ENCODE measurements at regions not wholly inside any gene's neighbourhood (a gene's known extent, or its start where the extent isn't known, plus 50 kb on each side); places are given as distances from the start of the nearest gene placed in this dataset.

DNA sequence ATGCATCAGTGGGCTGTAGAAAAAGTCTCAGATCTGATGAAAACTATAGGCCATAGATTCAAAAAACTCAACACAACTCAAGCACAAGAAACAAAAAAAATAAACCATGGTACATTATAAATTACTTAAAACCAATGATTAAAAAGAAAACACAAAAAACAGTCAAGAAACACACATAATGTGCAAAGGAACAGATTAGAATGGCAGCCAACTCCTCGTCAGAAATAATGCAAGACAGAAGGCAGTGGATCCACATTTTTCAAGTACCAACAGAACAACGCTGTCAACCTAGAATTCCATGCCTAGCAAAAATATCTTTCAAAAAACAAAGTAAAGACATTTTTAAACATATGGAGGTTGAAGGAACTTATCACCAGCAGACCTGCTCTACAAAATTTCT, 69.7 kb downstream of the PSMB1 start:
- no peak for DNase-seq (ENCODE audit: low spot score)

DNA sequence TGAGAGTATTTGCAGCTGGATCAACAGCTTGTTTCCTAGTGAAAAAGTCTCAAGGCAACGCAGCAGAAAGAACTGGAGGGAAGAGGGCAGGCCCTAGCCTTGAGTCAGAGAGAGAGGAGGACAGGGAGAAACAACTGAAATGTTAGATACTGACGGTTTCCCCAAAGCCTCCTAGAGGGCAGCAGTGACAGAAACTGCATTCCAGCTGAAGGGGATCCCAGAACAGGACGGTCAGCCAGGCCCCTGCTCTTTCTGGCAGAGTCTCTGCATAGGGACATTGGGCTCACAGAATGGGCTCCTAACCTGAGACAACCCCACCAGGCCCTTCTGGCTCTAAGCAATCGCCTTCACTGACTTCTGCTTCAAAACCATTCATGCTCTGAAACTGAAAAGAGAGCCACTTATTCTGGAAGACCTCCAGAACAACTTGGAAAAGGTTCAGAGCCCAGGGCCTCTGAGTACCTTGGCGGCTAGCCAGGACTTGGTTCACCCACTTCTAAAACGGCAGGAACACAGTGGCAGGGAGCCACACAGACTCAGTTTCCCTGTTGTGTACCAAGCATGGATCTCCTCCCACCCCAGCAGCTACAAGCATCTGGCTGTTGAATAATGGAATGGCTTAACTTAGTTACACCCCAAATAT, 72.9 kb downstream of the PSMB1 start:
- peak; percentile 42 for DNase-seq (ENCODE audit: low spot score)

DNA sequence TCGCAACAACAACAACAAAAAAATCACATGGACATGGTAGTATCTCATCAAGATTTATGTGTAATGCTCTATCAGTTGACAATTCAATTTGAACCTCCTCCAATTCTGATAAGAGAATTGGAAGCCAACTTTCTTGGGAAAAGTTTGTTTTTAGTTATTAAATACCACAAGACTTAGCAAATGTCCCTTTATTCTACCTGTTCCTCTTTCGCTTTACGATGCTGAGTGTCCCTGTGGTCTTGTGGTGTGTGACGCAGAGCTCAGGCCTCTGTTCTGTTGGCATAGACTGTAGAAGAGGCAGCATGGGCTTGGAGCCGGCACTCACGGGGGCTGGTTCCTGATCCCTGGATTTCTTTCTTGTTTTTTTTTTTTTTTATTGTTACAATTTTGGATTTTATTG, 76.7 kb downstream of the PSMB1 start:
- DNase-seq (ENCODE audit: low spot score) = no peak

DNA sequence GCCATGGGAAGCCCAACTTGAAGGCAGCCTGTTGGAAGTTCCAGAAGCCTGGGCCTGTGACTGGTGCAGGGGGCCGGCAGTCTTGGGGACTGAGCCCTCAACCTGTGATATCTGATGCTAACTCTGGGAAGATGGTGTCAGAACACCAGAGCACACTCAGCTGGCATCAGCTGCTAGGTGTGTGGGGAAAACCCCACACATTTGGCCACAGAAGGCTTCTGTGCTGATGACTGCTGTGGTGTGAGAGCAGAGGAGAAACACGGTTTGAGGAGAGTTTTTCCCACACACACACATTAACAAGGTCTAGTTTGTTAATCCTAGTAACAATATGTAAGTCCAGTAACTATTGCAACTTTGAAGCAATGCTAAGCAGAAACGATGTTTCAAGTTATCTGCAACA, 78.0 kb downstream of the PSMB1 start:
- no peak for DNase-seq (ENCODE audit: low spot score)

DNA sequence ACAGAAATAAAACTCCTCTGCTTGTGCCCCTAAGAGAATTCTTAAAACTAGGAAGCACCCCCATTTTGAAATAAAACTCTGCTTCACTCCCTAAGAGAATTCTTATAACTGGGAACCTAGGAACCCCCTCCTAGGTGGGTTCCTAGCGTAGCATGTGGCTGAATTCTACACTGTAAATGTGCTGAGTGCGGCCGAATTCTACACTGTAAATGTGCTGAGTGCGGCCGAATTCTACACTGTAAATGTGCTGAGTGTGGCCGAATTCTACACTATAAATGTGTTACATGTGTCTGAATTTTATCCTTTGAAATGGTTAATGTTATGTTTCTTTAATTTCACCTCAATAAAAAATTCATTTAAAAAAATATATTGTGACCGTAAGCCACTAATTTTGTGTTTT, 79.3 kb downstream of the PSMB1 start:
- DNase-seq (ENCODE audit: low spot score) = no peak

DNA sequence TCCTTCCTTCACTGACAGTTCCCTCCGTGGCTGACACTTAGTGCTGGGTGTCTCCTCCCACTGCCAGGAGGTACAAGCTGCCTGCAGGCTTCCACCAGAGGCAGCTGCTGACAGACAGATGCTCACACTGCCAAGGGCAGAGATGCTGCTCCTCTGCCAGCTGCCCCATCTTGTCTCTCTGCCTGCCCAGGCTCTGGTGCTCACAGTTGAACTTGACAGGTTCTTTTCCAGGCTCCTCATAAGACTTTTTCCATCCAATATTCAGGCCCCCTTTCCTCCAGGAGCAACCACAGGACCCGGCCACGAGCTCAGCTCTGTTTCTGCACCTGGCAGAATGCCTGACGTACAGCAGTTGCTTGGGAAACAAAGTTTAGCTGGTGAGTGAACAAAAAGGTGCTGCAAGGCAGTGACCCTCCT, 79.8 kb downstream of the PSMB1 start:
- DNase-seq (ENCODE audit: low spot score) = no peak

DNA sequence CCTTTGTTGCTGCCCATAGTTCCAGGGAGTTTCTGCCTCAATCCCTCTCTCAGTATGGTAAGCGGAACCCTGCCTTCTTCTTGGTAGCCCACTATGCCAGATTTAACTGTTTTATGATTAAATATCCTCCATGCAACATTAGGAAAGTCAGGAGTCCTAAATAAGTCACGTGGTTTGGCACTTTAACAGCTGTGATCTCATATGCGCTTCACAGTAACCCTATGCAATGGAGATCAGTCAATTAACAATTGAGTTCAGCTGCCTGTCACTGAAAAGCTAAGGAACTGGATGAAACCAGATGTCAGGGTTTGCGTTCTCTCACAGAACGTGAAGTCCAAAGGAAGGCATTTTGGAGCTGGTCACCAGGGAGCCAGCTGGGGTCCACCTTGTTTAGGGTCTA, 81.6 kb downstream of the PSMB1 start:
- DNase-seq (ENCODE audit: low spot score) = no peak

DNA sequence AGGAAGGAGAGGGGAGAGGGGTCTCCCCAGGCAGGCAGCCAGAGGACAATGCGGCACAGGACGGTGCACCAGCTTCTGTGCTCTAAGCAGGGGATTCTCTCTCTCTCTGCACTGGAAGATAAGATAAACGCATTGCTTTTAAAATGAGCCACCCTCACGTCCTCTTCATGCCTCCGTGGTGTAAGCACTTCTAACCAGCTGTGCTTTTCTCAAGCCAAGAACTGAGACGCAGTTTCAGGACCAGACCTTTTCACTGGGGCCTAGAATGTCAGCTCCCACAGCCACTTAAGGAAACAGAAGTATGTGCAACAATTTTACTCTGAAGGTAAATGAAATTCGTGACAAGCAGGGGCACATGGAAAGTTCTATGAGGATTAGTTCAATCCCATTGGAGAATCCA, 82.4 kb downstream of the PSMB1 start:
- no peak for DNase-seq (ENCODE audit: low spot score)

DNA sequence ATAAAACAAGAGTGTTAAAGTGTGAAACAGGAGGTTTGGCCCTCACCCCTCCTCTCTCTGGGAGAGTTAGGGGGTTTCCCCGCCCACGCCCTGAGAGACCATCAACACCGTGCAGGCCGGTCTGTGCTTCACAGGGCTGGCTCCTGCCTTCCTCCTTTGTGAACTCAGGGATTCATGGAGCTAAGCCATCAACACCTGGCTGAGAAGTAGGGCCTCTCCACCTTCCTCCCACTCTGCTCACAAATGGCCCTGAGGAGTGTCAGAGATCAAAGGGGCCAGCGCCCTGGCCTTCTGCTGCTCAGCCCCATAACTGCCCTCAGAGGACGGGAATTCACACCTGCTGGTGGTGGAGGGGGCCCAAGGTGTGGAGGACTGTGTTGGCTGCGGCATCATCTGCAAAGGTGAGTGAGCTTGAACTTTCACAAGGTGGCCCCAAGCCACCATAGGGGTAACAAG, 88.6 kb downstream of the PSMB1 start:
- DNase-seq (ENCODE audit: low spot score) = no peak

DNA sequence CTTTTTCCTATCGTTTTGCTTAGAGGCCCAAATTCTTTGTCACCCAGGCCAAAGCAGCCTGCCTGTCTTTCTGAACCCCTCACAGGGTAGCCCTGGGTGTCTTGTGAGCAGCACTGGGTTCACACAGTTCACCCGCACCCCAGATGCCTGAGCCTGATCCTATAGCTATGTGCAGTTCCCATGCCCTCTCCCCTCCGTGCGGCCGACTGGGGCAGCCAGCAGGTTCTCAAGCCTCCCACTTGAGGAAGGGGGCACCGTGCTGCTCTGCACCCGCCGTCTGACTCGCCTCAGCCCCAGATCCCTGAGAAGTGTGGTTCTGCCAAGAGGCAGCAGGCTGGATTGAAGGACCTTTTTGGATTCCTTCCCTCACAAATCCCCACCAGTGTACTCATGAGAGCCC, 89.0 kb downstream of the PSMB1 start:
- no peak for DNase-seq (ENCODE audit: low spot score)

DNA sequence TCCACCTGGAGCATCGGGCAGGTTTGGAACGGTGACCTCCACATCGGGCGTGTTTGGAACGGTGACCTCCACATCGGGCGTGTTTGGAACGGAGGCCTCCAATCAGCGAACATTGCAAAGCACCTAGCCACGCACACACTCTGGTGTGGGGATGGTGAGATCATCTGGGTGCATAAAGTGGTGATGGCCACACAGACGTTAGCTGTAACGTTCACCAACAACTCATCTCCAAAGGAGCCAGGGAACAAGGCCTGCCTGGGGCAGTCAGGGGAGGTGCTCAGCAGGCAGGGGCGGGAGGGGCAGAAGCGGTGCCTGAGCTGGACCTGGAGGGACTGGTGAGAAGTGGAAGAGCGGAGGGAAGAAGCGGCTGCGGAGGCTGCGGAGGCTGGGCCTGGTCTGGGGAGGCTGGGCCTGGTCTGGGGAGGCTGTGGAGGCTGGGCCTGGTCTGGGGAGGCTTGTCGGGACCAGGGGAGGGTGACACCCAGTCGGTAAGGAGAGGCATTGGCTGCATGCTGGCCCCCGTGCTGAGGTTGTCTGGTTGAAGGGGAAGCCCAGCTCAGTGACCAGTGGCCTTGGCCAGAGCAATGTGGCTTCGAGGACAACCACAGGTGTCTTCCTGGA, 89.9 kb downstream of the PSMB1 start:
- no peak for DNase-seq (ENCODE audit: low spot score)

DNA sequence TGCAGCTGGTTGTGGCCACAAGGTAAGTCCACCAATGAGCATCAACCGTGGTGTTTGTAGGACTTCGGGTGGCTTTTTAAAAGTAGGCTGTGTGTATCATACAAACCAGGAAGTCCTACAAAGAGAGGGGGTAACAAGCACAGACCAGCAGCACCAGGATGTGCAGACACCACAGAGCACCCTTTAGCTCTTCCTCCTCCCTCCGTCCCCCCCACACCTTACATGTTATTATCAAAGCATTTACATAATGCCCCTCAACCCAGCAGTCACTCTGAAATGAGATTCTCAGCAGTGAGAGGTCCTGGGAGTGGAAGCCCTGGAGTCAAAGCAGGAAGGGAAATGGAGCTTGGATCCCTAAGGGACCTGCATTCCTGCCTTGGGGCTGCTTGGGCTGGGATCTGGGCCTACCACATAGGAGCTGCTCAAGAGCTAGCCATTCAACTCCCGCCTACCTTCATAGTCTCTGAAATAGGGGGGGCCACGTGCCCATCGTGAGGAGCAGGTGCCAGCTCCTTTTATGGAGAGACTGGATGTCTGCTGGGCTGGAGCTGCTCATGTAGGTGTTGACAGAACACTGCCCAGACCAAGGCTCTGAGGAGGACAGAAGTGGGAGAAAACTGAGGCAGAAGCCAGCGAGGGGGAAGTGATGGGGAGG, 90.6 kb downstream of the PSMB1 start:
- DNase-seq (ENCODE audit: low spot score) = no peak

DNA sequence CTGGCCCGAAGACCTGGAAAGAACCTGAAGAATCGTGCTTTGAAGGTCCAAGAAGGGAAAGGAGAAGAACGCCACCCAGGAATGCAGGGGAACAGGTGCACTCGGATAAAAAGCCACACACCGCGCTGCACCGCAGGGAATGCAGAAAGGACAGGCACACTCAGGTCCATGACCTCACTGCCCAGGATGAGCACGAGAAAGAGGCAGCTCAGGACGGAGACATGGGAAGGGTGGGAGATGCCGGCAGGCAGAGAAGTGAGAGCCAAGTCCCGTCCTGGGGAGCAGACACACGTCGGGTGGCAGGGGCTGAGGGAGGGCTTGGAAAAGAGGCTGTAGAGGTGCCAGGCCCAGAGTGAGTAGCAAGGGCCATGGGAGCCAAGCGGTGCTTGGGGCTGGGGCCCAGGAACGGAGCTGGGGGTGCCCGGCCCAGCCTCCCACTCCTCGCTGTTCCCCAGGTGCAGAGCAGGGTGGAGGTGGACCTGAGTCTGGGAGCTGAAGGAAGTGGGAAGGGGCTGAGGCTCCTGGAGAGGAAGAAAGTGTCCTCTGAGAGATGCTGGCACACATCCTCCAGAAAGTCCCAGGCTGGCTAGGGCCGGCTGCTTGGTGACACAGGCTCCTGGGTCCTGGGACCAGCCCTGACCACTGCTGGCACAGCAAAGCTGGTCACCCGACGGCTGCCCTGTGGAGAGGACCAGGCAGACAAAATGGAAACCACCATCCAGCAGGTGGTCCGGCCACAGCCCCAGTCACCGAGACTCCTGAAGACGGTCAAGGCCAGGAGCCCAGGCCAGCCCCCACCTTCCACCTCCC, 91.3 kb downstream of the PSMB1 start:
- DNase-seq (ENCODE audit: low spot score) = no peak

DNA sequence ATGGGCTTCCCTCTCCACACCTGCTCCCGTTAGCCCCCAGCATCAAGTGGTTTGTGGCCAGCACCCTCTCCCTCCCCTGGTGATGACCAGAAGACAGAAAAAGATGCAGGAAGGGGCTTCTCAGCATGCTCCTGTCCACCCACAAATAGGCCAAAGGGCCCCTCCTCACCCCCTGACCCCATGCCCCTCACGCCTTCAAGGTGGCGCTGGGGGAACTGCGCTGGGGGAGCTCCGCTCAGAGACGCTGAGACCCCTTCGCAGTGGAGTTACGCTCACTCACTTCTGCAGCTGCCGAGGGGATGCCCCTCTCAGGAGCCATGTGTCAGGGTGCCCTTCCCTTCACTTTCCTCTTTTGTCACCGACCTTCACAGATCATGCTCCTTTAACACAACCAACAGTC, 92.0 kb downstream of the PSMB1 start:
- no peak for DNase-seq (ENCODE audit: low spot score)

DNA sequence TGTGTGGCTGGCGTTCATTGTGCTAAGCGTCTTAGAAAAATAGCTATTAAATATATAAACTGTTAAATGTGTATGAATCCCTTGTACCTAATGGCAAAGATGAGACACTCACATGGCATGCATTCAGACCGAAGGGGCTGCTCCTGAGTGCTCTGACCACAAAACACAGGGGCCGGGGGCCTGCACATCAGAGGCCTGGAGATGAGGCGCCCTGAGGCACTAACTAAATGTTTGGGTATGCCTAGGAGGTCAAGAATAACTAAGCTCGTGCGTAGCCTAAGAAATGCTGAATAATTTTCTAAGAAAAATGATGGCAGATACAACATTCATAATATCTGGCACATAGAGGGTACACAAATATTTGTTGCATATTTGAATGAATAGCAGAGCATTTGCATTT, 92.5 kb downstream of the PSMB1 start:
- no peak for DNase-seq (ENCODE audit: low spot score)

DNA sequence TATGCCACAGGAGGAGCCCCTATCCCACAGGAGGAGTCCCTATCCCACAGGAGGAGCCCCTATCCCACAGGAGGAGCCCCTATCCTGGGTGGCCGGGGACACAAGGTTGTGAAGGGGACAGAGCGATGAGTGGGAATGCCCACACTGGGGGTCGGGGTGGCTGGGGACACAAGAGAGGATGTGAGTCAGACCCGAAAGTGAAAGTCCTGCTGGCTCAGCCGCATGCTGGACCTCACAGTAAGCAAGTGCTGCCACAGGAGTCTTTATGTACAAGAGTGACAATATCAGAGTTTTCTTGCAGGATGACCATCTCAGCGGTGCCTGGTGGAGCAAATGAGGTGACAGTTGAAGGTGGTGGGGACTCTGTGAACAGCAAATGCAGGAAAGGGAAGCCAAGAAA, 93.7 kb downstream of the PSMB1 start:
- DNase-seq (ENCODE audit: low spot score) = peak; percentile 74

DNA sequence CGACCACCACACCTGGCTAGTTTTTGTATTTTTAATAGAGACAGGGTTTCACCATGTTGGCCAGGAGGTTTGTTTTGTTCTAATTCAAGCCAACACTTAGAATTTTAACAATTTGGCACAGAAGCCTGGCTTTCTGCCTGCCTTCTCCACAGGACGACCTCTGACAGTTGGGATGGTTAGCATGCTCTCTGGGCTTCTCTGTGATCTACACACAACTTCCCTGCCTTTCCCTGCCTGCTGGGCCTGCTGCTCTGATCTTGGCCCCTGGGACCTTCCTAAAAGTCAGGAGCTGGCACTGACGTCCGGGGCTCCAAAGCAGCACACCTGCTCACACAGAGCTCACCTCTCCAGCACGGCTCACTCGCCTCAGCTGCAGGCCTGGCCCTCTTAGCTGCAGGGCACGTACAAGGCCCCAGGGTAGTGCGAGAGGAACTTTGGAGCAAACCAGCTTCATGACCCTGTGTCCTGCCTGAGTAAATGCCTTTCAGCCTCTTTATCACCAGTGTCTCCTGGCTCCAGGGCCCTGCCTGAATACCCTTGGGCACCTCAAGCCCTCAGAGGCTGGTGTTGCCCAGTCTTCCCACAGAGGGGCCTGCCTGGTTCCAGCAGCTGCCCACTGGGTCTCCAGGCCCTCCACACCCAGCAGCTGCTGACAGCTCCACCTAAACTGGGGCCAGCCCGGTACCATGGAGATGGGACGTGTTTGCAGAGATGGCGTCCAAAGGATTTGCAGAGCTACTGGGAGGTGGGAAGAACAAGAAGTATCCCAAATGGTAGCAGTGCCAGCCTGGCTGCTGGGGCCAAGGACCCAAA, 96.0 kb downstream of the PSMB1 start:
- no peak for DNase-seq (ENCODE audit: low spot score)

Measured in AG20443 (cell line).